ENCODE measurements at regions not wholly inside any gene's neighbourhood (a gene's known extent, or its start where the extent isn't known, plus 50 kb on each side); places are given as distances from the start of the nearest gene placed in this dataset.

- TF ChIP-seq, protein P1, sequence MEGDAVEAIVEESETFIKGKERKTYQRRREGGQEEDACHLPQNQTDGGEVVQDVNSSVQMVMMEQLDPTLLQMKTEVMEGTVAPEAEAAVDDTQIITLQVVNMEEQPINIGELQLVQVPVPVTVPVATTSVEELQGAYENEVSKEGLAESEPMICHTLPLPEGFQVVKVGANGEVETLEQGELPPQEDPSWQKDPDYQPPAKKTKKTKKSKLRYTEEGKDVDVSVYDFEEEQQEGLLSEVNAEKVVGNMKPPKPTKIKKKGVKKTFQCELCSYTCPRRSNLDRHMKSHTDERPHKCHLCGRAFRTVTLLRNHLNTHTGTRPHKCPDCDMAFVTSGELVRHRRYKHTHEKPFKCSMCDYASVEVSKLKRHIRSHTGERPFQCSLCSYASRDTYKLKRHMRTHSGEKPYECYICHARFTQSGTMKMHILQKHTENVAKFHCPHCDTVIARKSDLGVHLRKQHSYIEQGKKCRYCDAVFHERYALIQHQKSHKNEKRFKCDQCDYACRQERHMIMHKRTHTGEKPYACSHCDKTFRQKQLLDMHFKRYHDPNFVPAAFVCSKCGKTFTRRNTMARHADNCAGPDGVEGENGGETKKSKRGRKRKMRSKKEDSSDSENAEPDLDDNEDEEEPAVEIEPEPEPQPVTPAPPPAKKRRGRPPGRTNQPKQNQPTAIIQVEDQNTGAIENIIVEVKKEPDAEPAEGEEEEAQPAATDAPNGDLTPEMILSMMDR (IDR thresholded peaks at IDR 0.05), result no peak
- Histone ChIP-seq H3K9me3 (no peaks in the 10 kb centered on the region), H3K4me3 (no peak overlapping the region), H3K4me1 (ENCODE audit: low read depth) (no peaks in the 10 kb centered on the region), H3K36me3 (ENCODE audit: low read depth) (no peaks in the 10 kb centered on the region)
- no peak for DNase-seq
- ATAC-seq, result no peak
- intact Hi-C loops (cut with DNase I, micrococcal nuclease), result no loop called here
These were observed 389.9 kb upstream of the CDH20 start for GRCh38 chr18:60943297-60943696.

DNA sequence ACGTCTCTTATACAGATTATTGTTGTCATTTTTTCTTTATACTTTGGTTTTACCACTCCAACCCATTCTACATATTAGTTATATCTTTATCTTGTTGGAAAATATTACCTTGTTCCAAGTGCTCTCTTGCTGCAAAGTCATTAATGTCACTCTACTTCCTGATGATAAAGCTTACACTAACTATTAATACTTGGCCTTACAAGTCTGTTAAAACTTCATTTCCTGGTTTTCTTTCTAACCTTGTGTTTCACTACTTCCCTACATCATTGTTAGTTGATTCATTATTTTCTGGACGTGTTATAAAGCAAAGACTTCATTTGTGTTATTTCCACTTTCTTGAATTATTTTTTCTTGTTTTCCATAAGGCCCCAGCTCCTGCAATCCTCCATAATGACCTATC is 382.6 kb upstream of the CDH20 start:
- DNase-seq, result no peak
- no peak for ATAC-seq
- no peak overlapping the region for H3K4me3 ChIP-seq
- H3K4me1 ChIP-seq (ENCODE audit: low read depth), result no peaks in the 10 kb centered on the region
- no peaks in the 10 kb centered on the region for H3K9me3 ChIP-seq
- intact Hi-C loops (cut with DNase I, micrococcal nuclease), result no loop called here
- TF ChIP-seq, protein P1 (IDR thresholded peaks at IDR 0.05), result no peak
- no peaks in the 10 kb centered on the region for H3K36me3 ChIP-seq (ENCODE audit: low read depth)

DNA sequence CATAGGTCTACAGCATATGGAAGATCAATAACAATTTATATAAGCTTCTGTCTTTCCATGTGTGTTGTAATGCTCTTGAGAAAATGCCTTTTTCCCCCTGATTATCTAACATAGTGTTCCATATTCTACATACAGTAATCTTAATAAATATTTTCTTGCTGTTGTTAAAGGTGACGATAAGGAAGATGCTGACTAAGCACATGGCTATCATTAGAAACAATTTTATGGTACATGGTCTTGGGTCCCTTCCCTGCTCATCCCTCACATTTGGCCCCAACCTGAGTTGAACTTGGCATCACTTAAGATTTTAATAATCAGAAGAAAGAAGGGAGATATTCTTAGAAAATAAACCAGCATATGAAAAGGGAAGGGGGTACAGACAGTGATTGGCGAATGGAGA is 382.1 kb upstream of the CDH20 start:
- DNase-seq, result no peak
- Histone ChIP-seq H3K36me3 (ENCODE audit: low read depth) (no peaks in the 10 kb centered on the region), H3K9me3 (no peaks in the 10 kb centered on the region), H3K4me1 (ENCODE audit: low read depth) (no peaks in the 10 kb centered on the region), H3K4me3 (no peak overlapping the region)
- TF ChIP-seq, protein P1 (IDR thresholded peaks at IDR 0.05), result no peak
- no peak for ATAC-seq
- intact Hi-C loops (cut with DNase I, micrococcal nuclease), result no loop called here

- Histone ChIP-seq H3K4me1 (ENCODE audit: low read depth) (no peaks in the 10 kb centered on the region), H3K36me3 (ENCODE audit: low read depth) (no peaks in the 10 kb centered on the region), H3K9me3 (no peaks in the 10 kb centered on the region), H3K4me3 (no peak overlapping the region)
- TF ChIP-seq, protein P1 (IDR thresholded peaks at IDR 0.05), result no peak
- intact Hi-C loops (cut with DNase I, micrococcal nuclease), result no loop called here
- ATAC-seq, result no peak
- no peak for DNase-seq
These were observed 370.6 kb upstream of the CDH20 start for GRCh38 chr18:60962625-60963024.

DNA sequence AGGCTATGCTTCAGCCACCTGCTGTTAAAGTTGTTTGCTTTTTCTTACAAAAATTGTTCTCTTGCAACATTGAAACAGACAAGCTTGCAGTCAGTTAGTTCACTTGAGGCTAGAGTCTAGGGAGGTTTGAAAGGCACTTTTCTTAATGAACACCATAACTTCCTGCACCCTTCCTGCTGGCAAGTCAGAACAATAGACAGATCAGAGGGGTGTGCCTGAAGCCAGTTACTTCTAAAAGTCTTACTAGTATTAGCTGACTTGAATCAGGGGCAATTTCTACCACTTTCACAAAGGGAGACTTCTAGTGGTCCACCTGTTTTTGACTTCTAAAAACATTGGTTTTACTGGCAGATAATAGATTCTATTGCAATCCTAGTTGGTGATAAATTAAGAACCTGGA is 367.4 kb upstream of the CDH20 start:
- DNase-seq, result no peak
- Histone ChIP-seq H3K4me3 (no peak overlapping the region), H3K36me3 (ENCODE audit: low read depth) (no peaks in the 10 kb centered on the region), H3K9me3 (no peaks in the 10 kb centered on the region), H3K4me1 (ENCODE audit: low read depth) (no peaks in the 10 kb centered on the region)
- ATAC-seq, result no peak
- TF ChIP-seq, protein P1 (IDR thresholded peaks at IDR 0.05), result no peak
- intact Hi-C loops (cut with DNase I, micrococcal nuclease), result no loop called here

DNA sequence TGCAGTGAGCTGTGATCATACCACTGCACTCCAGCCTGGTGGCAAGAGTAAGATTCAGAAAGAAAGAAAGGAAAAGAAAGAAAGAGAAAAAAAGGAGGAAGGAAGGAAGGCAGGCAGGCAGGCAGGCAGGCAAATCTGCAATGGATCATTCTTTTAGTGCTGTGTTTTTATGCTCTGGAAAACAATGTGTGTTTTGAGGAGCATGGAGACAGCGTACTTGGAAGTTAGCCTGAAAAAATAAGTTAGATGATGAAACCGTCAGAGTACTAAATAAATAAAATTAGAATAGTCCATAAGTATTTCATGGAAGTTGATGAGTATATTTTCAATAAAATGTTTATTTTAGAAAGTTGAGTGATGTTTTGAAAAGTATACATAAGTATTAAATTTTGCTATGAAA is 366.4 kb upstream of the CDH20 start:
- no peak overlapping the region for H3K4me3 ChIP-seq
- DNase-seq (no peak), ATAC-seq (no peak)
- TF ChIP-seq, protein P1 (IDR thresholded peaks at IDR 0.05), result no peak
- H3K4me1 ChIP-seq (ENCODE audit: low read depth), result no peaks in the 10 kb centered on the region
- no peaks in the 10 kb centered on the region for H3K9me3 ChIP-seq
- H3K36me3 ChIP-seq (ENCODE audit: low read depth), result no peaks in the 10 kb centered on the region
- intact Hi-C loops (cut with DNase I, micrococcal nuclease), result no loop called here

All from mucosa of descending colon (tissue), 3 donors.